ENCODE measurements at regions not wholly inside any gene's neighbourhood (a gene's known extent, or its start where the extent isn't known, plus 50 kb on each side); places are given as distances from the start of the nearest gene placed in this dataset.
"Not testable (repeated sequence)": the region's sequence is repeated elsewhere in the genome, so short reads cannot be mapped to it uniquely, and the experiment has no call there.

DNA sequence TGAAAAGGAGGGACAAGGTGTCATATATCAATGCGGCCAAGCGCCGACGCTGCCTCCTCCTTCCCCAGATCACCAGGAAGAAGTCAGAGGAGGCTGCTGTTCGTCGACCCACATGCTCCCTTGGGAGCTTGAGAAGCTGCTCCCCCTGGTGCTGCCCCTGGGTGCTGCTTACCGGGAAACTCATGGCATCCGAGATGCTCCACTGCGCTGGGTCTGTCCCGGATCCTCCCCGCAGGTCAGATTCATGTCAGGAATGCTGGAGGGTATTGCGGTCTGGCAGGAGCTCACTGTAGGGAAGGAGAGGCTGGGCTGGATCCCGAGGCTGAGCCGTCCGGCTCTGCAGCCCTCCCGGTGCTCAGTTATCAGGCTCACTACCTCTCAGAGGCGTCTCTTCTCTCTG lies 123.7 kb upstream of the FAM20C start:
- DNase-seq (no peak), ATAC-seq (ENCODE audit: low FRiP score in 2 of 2) (peak in 1 of 2 donors; percentile 48)
- TF ChIP-seq POLR2AphosphoS5 (IDR thresholded peaks at IDR 0.05) (no peak), EP300 (IDR thresholded peaks at IDR 0.05) (no peak), CTCF (IDR thresholded peaks at IDR 0.05) (no peak), POLR2A (IDR thresholded peaks at IDR 0.05) (no peak)
- Histone ChIP-seq H3K4me3 (no peak overlapping the region), H3K4me1 (peaks cover 0 to 4% (median under 1%) of the 10 kb centered on the region in 4 donors), H3K27ac (no peak overlapping the region), H3K27me3 (no peaks in the 10 kb centered on the region), H3K9me3 (no peaks in the 10 kb centered on the region), H3K36me3 (no peaks in the 10 kb centered on the region)
- 89 to 91% methylated on average over 10 to 17 of the region's 17 CpGs for WGBS, 2 donors

- H3K27me3 ChIP-seq; DNase-seq; H3K27ac ChIP-seq; H3K4me3 ChIP-seq; H3K36me3 ChIP-seq; H3K4me1 ChIP-seq; ATAC-seq (ENCODE audit: low FRiP score in 2 of 2); H3K9me3 ChIP-seq: not testable (repeated sequence)
- no CpG with 5 or more reads among the region's 4 CpGs for WGBS, 2 donors
These were observed 123.3 kb upstream of the FAM20C start for GRCh38 chr7:69052-69451.

DNA sequence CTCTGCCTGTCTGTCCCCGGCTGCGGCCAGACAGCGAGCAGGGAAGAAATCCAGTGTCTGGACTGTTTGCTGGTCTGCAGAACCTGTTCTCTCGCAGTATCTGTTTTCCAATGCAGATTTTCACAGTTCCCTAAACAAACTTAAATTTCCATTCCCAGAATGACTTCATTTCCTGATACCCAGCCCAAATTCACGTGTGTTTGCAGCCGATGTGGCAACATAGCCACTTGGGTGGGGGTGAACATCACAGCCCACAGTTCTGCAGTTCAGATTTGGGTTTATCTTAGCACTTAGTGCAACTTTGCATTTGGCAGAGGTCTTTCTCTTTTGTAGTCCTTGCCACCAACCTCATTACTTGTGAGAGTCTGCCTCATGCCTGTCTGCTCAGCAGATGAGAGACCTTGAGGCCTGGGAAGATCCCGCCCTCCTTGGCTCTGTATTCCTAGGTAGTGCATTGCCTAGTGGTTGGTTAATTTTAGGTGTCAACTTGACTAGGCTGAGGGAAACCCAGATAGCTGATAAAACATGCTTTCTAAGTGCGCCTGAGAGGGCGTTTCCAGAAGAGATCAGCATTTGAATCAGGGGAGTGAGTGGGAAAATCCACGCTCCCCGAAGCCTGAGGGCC lies 122.8 kb upstream of the FAM20C start:
- H3K9me3 ChIP-seq, H3K4me1 ChIP-seq, H3K27ac ChIP-seq, DNase-seq, H3K36me3 ChIP-seq, H3K4me3 ChIP-seq, H3K27me3 ChIP-seq: not testable (repeated sequence)
- ATAC-seq (ENCODE audit: low FRiP score in 2 of 2) = peak in 1 of 2 donors; percentile 62
- WGBS, 2 donors = 53 to 58% methylated on average over 6 to 7 of the region's 11 CpGs

- not testable (repeated sequence) for H3K4me1 ChIP-seq, H3K4me3 ChIP-seq, H3K36me3 ChIP-seq, H3K9me3 ChIP-seq, H3K27ac ChIP-seq, H3K27me3 ChIP-seq, DNase-seq
- ATAC-seq (ENCODE audit: low FRiP score in 2 of 2) = peak in 1 of 2 donors; percentile 2
- 53 to 80% methylated on average over 3 of the region's 4 CpGs for WGBS, 2 donors
These were observed 122.2 kb upstream of the FAM20C start for GRCh38 chr7:70207-70606.

GRCh38 chr7:70989-71388 lies 121.4 kb upstream of the FAM20C start:
- not testable (repeated sequence) for H3K36me3 ChIP-seq, H3K9me3 ChIP-seq, H3K4me3 ChIP-seq, DNase-seq, H3K4me1 ChIP-seq, H3K27me3 ChIP-seq, H3K27ac ChIP-seq
- ATAC-seq (ENCODE audit: low FRiP score in 2 of 2) = peak; percentile 54 to 80
- 41 to 53% methylated on average over 7 of the region's 7 CpGs for WGBS, 2 donors

- H3K4me1 ChIP-seq; DNase-seq; H3K4me3 ChIP-seq; H3K27me3 ChIP-seq; H3K27ac ChIP-seq; H3K36me3 ChIP-seq; ATAC-seq (ENCODE audit: low FRiP score in 2 of 2); H3K9me3 ChIP-seq: not testable (repeated sequence)
- WGBS, 2 donors = 72 to 86% methylated on average over 13 to 17 of the region's 17 CpGs
These were observed 119.9 kb upstream of the FAM20C start for GRCh38 chr7:72266-73057.

GRCh38 chr7:73058-73331 lies 119.4 kb upstream of the FAM20C start:
- not testable (repeated sequence) for H3K4me1 ChIP-seq; H3K36me3 ChIP-seq; H3K27ac ChIP-seq; H3K4me3 ChIP-seq; ATAC-seq (ENCODE audit: low FRiP score in 2 of 2); H3K27me3 ChIP-seq; H3K9me3 ChIP-seq; DNase-seq
- WGBS, 2 donors = 100% methylated on average over 1 of the region's 5 CpGs; no CpG with 5 or more reads in 1 of the 2 donors

GRCh38 chr7:74008-74540 lies 118.3 kb upstream of the FAM20C start:
- H3K36me3 ChIP-seq; H3K4me1 ChIP-seq; ATAC-seq (ENCODE audit: low FRiP score in 2 of 2); H3K27me3 ChIP-seq; H3K4me3 ChIP-seq; H3K27ac ChIP-seq; H3K9me3 ChIP-seq; DNase-seq: not testable (repeated sequence)
- WGBS, 2 donors = 32 to 46% methylated on average over 4 of the region's 4 CpGs

- H3K9me3 ChIP-seq; DNase-seq; H3K4me3 ChIP-seq; H3K4me1 ChIP-seq; H3K36me3 ChIP-seq; ATAC-seq (ENCODE audit: low FRiP score in 2 of 2); H3K27me3 ChIP-seq; H3K27ac ChIP-seq: not testable (repeated sequence)
- WGBS, 2 donors = 79 to 85% methylated on average over 13 of the region's 13 CpGs
These were observed 116.9 kb upstream of the FAM20C start for GRCh38 chr7:75511-75910.

GRCh38 chr7:76202-76601 lies 116.2 kb upstream of the FAM20C start:
- no CpG with 5 or more reads among the region's 11 CpGs for WGBS, 2 donors
- not testable (repeated sequence) for H3K4me3 ChIP-seq; H3K27me3 ChIP-seq; H3K36me3 ChIP-seq; H3K27ac ChIP-seq; H3K9me3 ChIP-seq; DNase-seq; H3K4me1 ChIP-seq; ATAC-seq (ENCODE audit: low FRiP score in 2 of 2)

DNA sequence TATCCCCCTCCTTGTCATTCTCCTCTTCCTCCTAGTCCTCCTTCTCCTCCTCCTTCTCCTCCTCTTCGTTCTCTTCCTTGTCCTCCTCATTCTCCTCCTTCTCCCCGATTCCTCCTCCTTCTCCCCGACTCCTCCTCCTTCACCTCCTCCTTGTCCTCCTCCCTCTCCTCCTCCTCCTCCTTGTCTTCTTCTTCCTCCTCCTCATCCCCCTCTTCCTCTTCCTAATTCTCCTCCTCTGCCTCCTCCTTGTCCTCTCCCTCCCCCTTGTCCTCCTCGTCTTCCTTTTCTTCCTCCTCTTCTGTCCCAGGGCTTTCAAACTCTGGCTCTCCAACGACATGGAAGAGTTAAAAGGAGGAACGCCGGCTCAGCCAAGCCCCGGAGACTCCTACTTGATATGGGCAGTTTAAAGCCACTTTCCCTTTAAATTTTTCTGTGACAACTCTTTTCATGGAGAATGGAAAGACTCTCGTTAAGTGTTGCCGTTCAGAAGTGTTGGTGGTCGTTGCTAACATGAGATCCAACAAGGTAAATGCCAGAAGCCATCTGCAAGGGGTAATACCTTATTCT lies 115.5 kb upstream of the FAM20C start:
- not testable (repeated sequence) for H3K4me3 ChIP-seq; ATAC-seq (ENCODE audit: low FRiP score in 2 of 2)
- 34 to 67% methylated on average over 3 to 8 of the region's 11 CpGs for WGBS, 2 donors

More for the DNA sequence above, 115.5 kb upstream of the FAM20C start:
- not testable (repeated sequence) for DNase-seq, H3K9me3 ChIP-seq, H3K4me1 ChIP-seq, H3K27me3 ChIP-seq, H3K27ac ChIP-seq, H3K36me3 ChIP-seq
